WTC11 (cell line): ENCODE measurements at regions not wholly inside any gene's neighbourhood (a gene's known extent, or its start where the extent isn't known, plus 50 kb on each side); places are given as distances from the start of the nearest gene placed in this dataset.

Experiments used
- ATAC-seq: fragments of 200-7000 bp; cut with Tn5 transposase; 2 replicates; pipeline ENCODE4 v1.10.0; 2021; ENCODE audit warnings: mild to moderate bottlenecking, moderate library complexity
- CTCF ChIA-PET: fragments of 300-600 bp; sonication (Branson Sonifier 250); formaldehyde crosslinking; loops from one replicate; lab custom pipeline; 2021; ENCODE audit warnings: antibody characterized with exemption; lab: Charles Lee
- POLR2A ChIA-PET: fragments of 350-600 bp; sonication (Branson Sonifier 250); formaldehyde crosslinking; loops from one replicate; lab custom pipeline; 2021; ENCODE audit warnings: antibody characterized with exemption; lab: Charles Lee
- DNase-seq: peaks from one replicate; pipeline ENCODE4 v3.0.0; 2021; ENCODE audit warnings: low spot score
- H3K27ac Mint-ChIP-seq: 2 replicates; pipeline ENCODE4 v1.8.0; 2021; ENCODE audit warnings: mixed read lengths
- H3K27me3 Mint-ChIP-seq: 2 replicates; pipeline ENCODE4 v1.8.0; 2021; ENCODE audit warnings: low read depth, mild to moderate bottlenecking, moderate library complexity, mixed read lengths
- H3K36me3 Mint-ChIP-seq: 2 replicates; pipeline ENCODE4 v1.8.0; 2021; ENCODE audit warnings: mixed read lengths
- H3K4me1 Mint-ChIP-seq: 2 replicates; pipeline ENCODE4 v1.8.0; 2022; ENCODE audit warnings: mixed read lengths
- H3K4me3 Mint-ChIP-seq: 2 replicates; pipeline ENCODE4 v1.8.0; 2021; ENCODE audit warnings: mild to moderate bottlenecking, moderate library complexity, mixed read lengths
- H3K9me3 Mint-ChIP-seq: 2 replicates; pipeline ENCODE4 v1.8.0; 2021; ENCODE audit warnings: mixed read lengths
- ATF3 ChIP-seq: sonication (generic); formaldehyde crosslinking; conservative IDR thresholded peaks from 2 replicates; pipeline ENCODE4 v1.8.1; 2022; ENCODE audit warnings: mild to moderate bottlenecking, missing genetic modification reagents
- CREM ChIP-seq: sonication (generic); formaldehyde crosslinking; IDR thresholded peaks from 2 replicates; pipeline ENCODE4 v1.8.1; 2022; ENCODE audit warnings: mild to moderate bottlenecking, missing genetic modification reagents, moderate library complexity
- FOXK1 ChIP-seq: sonication (generic); formaldehyde crosslinking; IDR thresholded peaks from 2 replicates; pipeline ENCODE4 v1.8.0; 2022; ENCODE audit warnings: mild to moderate bottlenecking, moderate library complexity, missing genetic modification reagents
- FOXP4 ChIP-seq: sonication (generic); formaldehyde crosslinking; IDR thresholded peaks from 2 replicates; pipeline ENCODE4 v1.8.0; 2022; ENCODE audit warnings: mild to moderate bottlenecking, missing genetic modification reagents
- MAX ChIP-seq: sonication (generic); formaldehyde crosslinking; IDR thresholded peaks from 2 replicates; pipeline ENCODE4 v1.8.0; 2022; ENCODE audit warnings: mild to moderate bottlenecking, missing genetic modification reagents
- NFATC4 ChIP-seq: fragments of 250-450 bp; sonication (Bioruptor Pico); IDR thresholded peaks from 2 replicates; pipeline ENCODE4 v1.9.0; 2021; ENCODE audit warnings: mild to moderate bottlenecking
- NFYB ChIP-seq: sonication (generic); formaldehyde crosslinking; conservative IDR thresholded peaks from 2 replicates; pipeline ENCODE4 v1.8.0; 2022; ENCODE audit warnings: low read depth, missing genetic modification reagents
- PRRX2 ChIP-seq: fragments of 250-450 bp; sonication (Bioruptor Pico); IDR thresholded peaks from 2 replicates; pipeline ENCODE4 v1.8.0; 2021; ENCODE audit warnings: mild to moderate bottlenecking
- USF2 ChIP-seq: sonication (generic); formaldehyde crosslinking; IDR thresholded peaks from 2 replicates; pipeline ENCODE4 v1.8.1; 2023; ENCODE audit warnings: mild to moderate bottlenecking, missing genetic modification reagents, moderate library complexity
- ZNF121 ChIP-seq: sonication (generic); formaldehyde crosslinking; IDR thresholded peaks from 2 replicates; pipeline ENCODE4 v1.8.0; 2023; ENCODE audit warnings: missing genetic modification reagents
- ZNF532 ChIP-seq: fragments of 250-450 bp; sonication (Bioruptor Pico); IDR thresholded peaks from 2 replicates; pipeline ENCODE4 v1.9.0; 2021; ENCODE audit warnings: mild to moderate bottlenecking, borderline replicate concordance
- TF ChIP-seq, protein P1 (sequence below): fragments of 250-450 bp; sonication (Bioruptor Pico); IDR thresholded peaks from 2 replicates; pipeline ENCODE4 v2.1.2; 2022; ENCODE audit warnings: mild to moderate bottlenecking, moderate library complexity
- TF ChIP-seq, protein P2 (sequence below): sonication (generic); formaldehyde crosslinking; IDR thresholded peaks from 2 replicates; pipeline ENCODE4 v1.8.0; 2023; ENCODE audit warnings: mild to moderate bottlenecking, missing genetic modification reagents

GRCh38 chr4:96744676-96745075 lies 904.8 kb downstream of the PDHA2 start:
- Mint-ChIP-seq H3K27ac (no peak overlapping the region), H3K9me3 (peaks cover 79% of the 10 kb centered on the region), H3K4me1 (no peaks in the 10 kb centered on the region; the same call in 1 of the 2 replicates), H3K4me3 (no peak overlapping the region), H3K27me3 (no peaks in the 10 kb centered on the region), H3K36me3 (peaks cover 73% of the 10 kb centered on the region)
- ChIA-PET CTCF (no interaction called here), POLR2A (no interaction called here)
- TF ChIP-seq CREM (CRISPR knock-in tag) (no peak), PRRX2 (CRISPR knock-in tag) (no peak), NFATC4 (CRISPR knock-in tag) (no peak), NFYB (CRISPR knock-in tag) (no peak), FOXP4 (CRISPR knock-in tag) (no peak), FOXK1 (CRISPR knock-in tag) (no peak), USF2 (CRISPR knock-in tag) (no peak), ATF3 (CRISPR knock-in tag) (no peak)
- TF ChIP-seq, protein P1, sequence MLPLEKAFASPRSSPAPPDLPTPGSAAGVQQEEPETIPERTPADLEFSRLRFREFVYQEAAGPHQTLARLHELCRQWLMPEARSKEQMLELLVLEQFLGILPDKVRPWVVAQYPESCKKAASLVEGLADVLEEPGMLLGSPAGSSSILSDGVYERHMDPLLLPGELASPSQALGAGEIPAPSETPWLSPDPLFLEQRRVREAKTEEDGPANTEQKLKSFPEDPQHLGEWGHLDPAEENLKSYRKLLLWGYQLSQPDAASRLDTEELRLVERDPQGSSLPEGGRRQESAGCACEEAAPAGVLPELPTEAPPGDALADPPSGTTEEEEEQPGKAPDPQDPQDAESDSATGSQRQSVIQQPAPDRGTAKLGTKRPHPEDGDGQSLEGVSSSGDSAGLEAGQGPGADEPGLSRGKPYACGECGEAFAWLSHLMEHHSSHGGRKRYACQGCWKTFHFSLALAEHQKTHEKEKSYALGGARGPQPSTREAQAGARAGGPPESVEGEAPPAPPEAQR, result no peak
- TF ChIP-seq, protein P2, sequence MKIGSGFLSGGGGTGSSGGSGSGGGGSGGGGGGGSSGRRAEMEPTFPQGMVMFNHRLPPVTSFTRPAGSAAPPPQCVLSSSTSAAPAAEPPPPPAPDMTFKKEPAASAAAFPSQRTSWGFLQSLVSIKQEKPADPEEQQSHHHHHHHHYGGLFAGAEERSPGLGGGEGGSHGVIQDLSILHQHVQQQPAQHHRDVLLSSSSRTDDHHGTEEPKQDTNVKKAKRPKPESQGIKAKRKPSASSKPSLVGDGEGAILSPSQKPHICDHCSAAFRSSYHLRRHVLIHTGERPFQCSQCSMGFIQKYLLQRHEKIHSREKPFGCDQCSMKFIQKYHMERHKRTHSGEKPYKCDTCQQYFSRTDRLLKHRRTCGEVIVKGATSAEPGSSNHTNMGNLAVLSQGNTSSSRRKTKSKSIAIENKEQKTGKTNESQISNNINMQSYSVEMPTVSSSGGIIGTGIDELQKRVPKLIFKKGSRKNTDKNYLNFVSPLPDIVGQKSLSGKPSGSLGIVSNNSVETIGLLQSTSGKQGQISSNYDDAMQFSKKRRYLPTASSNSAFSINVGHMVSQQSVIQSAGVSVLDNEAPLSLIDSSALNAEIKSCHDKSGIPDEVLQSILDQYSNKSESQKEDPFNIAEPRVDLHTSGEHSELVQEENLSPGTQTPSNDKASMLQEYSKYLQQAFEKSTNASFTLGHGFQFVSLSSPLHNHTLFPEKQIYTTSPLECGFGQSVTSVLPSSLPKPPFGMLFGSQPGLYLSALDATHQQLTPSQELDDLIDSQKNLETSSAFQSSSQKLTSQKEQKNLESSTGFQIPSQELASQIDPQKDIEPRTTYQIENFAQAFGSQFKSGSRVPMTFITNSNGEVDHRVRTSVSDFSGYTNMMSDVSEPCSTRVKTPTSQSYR (CRISPR knock-in tag), result no peak
- no peak for ATAC-seq
- no peak for DNase-seq

DNA sequence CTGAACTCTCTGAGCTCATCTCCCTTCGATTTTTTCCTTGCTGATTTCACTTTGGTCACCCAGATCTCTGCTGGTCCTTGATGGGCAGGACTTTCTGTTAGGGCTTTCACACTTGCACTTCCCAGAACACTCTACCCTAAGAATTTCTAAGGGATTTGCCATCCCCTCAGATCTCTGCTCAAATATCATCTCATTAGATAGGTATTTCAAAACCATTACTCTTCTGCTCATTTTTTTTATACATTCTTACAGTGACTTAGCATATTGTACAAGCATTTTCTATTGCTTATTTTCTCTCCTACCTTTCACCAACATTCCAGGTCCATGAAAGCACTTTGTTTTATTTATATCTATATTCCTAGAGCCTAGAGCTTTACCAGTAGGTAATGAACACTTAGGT lies 913.3 kb downstream of the PDHA2 start:
- ATAC-seq (no peak), DNase-seq (no peak)
- Mint-ChIP-seq H3K4me3 (no peak overlapping the region), H3K9me3 (peaks cover 29% of the 10 kb centered on the region), H3K27ac (no peak overlapping the region), H3K27me3 (no peaks in the 10 kb centered on the region), H3K4me1 (peaks cover 2% of the 10 kb centered on the region; the same call in 1 of the 2 replicates), H3K36me3 (peaks cover 22% of the 10 kb centered on the region)
- ChIA-PET POLR2A (no interaction called here), CTCF (no interaction called here)
- TF ChIP-seq ZNF532 (CRISPR knock-in tag), result no peak
- no peak for TF ChIP-seq MAX (CRISPR knock-in tag)
- no peak for TF ChIP-seq ZNF121
